ENCODE measurements at regions not wholly inside any gene's neighbourhood (a gene's known extent, or its start where the extent isn't known, plus 50 kb on each side); places are given as distances from the start of the nearest gene placed in this dataset.
"Not testable (repeated sequence)": the region's sequence is repeated elsewhere in the genome, so short reads cannot be mapped to it uniquely, and the experiment has no call there.

DNA sequence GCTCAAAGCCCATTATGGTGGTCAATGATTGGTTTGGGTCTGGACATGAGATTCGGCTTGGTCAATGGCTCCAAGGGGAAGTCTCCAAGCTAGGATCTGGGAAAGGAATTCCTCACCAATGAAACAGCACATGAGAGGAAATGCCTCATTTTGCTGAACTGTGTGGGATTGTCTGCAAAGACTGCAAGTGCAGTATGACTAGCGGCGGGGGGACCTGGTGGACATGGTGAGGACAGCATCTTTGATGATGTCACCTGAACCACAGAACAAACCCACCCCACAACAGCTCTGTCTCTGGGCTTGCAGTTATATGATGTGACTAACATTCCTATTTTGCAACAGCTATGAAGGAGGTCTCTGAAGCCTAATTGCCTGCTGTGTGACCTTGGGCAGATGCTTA is 50.6 kb upstream of the NKD1 start:
- FAIRE-seq, result no peak
- DNase-seq (ENCODE audit: low spot score), result peak; percentile 23

DNA sequence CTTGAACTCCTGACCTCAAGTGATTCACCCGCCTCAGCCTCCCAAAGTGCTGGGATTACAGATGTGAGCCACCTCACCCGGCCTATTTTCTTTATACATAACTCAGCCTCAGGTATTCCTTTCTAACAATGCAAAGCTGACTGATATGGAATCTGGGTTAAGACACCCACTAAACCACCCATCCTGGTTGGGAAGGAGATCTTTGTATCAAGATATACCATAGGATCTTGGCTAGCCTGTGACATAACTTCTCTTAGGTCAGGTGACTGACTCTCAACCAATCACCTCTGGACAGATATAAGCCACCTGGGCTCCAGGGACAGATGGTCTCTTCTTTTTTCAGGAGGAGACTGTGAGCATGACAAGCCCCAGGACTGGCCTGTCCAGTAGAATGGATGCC is 51.2 kb upstream of the NKD1 start:
- DNase-seq (ENCODE audit: low spot score) (no peak), FAIRE-seq (no peak)

DNA sequence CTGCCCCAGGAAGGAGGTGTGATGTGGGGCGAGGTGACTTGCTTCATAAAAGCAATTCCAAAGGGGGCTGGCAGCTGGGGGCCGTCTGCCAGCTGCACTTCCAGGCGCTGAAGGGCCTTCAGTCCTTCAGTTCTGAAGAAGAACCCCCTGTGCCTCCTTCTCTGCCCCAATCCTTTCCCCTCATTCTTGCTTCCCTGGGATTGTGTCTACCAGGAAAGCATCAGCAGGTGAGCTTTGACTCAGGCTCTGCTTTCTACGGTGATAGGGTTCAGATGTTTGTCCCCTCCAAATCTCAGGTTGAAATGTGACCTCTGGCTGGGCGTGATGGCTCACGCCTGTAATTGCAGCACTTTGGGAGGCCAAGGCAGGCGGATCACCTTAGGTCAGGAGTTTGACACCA is 52.5 kb upstream of the NKD1 start:
- DNase-seq (ENCODE audit: low spot score) (no peak), FAIRE-seq (no peak)

DNA sequence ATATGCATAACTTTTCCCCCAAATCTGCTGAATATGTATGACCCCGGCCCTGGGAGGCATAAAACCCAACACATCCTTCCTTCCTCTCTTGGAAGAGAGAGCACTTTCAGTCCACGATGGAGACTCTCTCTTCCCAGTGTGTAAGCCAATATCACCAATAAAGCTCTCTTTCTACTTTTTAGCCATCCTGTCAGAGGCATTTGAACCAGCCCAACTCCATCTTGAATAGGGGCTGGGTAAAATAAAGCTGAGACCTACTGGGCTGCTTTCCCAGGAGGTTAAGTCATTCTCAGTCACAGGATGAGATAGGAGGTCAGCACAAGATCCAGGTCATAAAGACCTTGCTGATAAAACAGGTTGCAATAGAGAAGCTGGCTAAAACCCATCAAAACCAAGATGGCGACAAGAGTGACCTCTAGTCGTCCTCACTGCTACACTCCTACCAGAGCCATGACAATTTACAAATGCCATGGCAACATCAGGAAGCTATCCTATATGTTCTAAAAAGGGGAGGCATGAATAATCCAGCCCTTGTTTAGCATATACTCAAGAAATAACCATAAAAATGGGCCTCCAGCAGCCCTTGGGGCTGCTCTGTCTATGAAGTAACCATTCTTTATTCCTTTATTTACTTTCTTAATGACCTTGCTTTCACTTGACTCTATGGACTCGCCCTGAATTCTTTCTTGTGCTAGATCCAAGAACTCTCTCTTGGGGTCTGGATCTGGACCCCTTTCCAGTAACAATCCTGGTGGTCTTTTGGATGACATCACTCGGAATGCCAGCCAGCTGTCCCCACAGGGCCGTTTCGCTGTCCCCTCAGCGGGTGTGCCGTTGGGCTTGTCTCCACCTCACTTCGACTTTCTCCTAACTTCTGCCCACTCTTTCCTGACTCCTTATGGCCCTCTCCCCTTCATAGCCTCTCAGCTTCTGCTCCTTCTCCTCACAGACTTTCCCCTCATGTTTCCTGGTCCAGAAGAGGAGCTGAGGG is 53.4 kb upstream of the NKD1 start:
- no peak for DNase-seq (ENCODE audit: low spot score)
- FAIRE-seq, result no peak

DNA sequence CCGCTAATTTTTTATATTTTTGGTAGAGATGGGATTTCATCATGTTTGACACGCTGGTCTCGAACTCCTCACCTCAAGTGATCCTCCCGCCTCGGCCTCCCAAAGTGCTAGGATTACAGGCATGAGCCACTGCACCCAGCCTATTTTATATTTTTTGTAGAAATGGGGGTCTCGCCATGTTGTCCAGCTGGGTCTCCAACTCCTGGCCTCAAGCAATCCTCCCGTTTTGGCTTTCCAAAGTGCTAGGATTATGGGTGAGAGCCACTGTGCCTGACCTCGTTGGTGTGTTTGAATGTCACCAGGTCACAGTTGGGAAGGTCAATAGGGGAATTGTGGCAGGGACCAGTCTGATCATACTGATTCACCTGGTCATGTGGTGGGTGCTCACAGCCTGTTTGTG is 56.7 kb upstream of the NKD1 start:
- FAIRE-seq (no peak), DNase-seq (ENCODE audit: low spot score) (no peak)

DNA sequence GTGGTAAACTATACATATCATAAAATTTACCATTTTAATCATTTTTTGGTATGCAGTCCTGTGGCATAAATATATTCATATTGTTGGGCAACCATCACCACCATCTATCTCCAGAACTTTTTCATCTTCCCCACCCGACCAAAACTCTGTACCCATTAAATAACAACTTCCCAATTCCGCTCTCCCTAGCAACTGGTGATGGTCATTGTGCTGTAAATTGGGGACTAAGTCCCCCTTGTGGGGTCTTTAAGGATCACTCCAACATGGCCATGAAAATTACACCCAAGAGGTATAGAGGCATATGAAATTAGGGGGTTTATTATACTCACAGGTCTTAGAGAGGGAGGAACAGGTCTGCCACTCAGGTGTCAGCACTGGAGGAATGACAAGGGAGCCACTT is 57.4 kb upstream of the NKD1 start:
- DNase-seq (ENCODE audit: low spot score) (no peak), FAIRE-seq (no peak)

DNA sequence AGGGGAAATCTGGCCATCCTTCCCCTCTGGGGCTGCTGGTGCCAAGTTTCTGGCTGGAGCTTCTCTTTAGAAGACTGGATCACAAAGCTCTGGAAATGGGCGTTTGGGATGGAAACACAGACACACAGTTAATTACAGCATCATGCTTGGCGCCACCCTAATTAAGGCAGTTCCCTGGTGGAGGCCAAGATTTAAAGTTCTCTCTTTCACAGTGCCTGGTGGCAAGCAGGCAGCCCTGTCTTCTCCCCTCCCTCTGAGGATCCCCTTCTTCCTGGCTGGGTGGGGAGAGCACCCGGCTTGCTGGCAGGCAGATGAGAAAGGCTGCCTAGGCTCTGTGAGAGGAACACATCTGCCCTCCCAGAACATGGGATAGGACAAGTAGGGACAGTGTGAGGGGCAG is 59.0 kb upstream of the NKD1 start:
- DNase-seq (ENCODE audit: low spot score) (no peak), FAIRE-seq (no peak)

DNA sequence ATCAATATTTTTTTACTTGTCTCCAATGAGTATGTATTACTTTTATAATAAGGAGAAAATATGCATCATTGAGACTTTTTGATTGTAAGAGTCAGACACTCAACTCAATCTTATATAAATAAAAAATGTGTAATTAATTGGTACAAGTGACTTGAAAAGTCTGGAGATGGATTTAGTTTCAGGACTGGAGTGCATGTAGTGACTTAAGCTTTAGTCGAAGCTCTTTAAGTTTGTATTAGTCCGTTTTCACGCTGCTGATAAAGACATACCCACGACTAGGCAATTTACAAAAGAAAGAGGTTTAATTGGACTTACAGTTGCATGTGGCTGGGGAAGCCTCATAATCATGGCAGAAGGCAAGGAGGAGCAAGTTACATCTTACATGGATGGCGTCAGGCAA is 60.7 kb upstream of the NKD1 start:
- DNase-seq (ENCODE audit: low spot score), result no peak
- FAIRE-seq, result no peak

DNA sequence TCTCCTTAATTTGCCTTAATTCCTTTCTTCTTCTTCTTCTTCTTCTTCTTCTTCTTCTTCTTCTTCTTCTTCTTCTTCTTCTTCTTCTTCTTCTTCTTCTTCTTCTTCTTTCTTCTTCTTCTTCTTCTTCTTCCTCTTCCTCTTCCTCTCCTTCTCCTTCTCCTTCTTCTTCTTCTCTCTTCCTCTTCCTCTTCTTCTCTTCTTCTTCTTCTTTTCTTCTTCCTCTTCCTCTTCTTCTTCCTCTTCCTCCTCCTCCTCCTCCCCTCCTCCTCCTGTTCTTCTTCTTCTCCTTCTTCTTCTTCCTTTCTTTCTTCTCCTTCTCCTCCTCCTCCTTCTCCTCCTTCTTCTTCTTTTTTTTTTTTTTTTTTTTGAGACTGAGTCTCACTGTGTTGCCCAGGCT is 62.0 kb upstream of the NKD1 start:
- not testable (repeated sequence) for FAIRE-seq; DNase-seq (ENCODE audit: low spot score)

DNA sequence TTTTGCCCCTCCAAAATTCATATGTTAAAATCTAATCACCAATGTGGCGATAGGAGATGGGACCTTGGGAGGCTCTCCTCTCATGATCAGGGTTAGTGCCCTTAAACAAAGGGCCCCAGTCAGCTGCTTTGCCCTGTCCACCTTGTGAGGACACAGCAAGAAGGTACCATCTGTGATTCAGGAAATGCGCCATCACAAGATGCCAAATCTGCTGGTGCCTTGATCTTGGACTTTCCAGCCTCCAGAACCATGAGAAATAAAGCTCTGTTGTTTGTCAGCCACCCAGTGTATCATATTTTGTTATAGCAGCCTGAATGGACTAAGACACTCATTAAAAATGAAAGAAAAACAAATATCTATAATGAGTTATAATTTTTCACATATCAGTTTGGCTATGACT is 63.0 kb upstream of the NKD1 start:
- FAIRE-seq, result no peak

DNA sequence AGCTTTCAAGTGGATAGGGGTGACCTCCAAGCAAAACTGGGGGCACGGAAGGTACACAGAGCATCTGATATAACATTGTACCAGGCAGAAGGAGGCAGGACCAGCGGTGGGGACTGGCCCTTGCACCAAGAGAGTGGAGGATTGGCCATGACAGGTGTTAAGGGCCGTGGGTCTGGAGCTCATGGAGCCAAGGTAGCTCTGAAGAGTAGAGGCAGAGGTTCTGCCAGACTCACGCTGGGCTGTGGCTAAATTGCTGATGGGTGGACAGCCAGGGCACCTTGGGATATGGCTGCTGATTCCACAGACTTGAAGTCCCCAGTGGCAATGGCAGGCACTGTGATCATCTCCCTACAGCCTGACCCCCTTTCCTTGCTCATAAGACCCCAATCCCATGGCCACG is 65.9 kb upstream of the NKD1 start:
- FAIRE-seq (no peak), DNase-seq (ENCODE audit: low spot score) (no peak)

More for the DNA sequence above, 63.0 kb upstream of the NKD1 start:
- DNase-seq (ENCODE audit: low spot score), result no peak

DNA sequence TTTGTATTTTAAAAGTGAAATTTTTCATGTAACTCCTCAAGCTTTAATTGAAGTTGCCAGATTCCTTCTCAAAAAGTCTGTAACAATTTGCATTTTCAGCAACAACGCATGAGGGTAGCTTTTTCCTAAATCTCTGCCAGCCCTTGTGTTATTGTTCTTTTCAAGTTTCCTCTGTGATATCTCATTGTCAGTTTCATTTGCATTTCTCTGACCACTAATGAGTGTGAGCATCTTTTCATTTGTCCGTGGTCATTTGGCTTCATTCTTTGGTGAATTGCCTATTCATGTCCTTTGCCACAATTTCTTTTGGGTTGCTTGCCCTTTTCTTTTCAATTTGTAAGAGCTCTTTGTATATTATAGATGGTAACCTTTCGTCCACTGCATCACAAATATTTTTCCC is 68.0 kb upstream of the NKD1 start:
- FAIRE-seq (no peak), DNase-seq (ENCODE audit: low spot score) (no peak)

DNA sequence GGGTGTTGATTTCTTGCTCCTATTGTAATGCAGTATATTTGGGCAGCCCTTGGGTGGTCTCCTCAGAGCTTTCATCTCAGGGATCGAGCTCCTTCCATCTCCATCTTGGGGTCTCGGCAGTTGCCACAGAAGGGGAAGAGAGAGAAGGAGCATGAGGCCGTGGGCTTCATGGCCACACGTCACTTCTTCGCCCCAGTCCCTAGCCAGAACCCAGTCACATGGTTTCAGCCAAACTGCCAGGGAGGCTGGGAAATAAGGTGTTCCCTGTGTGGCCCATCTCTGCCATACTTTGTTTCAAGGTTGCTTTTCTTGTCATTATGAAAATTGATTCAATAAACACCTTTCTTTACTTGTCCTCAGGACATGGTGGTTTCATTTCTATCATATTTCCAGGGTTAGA is 68.4 kb upstream of the NKD1 start:
- DNase-seq (ENCODE audit: low spot score) (no peak), FAIRE-seq (no peak)

DNA sequence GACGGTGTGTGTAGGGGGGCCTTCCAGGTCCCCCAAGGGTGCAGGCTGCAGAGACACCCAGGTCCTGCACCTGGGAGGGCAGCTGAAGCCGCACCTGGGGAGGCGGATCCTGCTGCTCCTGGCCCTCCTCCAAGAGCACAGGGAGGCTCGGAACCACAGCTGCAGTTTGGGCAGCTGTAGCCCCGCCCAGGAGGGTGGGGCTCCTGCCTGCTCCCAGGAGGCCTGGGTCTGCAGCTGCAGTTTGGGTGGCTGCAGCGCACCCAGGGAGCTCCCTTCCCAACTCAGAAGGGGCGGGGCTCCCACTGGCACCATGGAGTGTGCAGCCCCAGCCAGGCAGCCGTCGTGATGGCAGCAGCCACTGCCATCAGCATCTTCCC is 69.4 kb upstream of the NKD1 start:
- DNase-seq (ENCODE audit: low spot score) (no peak), FAIRE-seq (no peak)

DNA sequence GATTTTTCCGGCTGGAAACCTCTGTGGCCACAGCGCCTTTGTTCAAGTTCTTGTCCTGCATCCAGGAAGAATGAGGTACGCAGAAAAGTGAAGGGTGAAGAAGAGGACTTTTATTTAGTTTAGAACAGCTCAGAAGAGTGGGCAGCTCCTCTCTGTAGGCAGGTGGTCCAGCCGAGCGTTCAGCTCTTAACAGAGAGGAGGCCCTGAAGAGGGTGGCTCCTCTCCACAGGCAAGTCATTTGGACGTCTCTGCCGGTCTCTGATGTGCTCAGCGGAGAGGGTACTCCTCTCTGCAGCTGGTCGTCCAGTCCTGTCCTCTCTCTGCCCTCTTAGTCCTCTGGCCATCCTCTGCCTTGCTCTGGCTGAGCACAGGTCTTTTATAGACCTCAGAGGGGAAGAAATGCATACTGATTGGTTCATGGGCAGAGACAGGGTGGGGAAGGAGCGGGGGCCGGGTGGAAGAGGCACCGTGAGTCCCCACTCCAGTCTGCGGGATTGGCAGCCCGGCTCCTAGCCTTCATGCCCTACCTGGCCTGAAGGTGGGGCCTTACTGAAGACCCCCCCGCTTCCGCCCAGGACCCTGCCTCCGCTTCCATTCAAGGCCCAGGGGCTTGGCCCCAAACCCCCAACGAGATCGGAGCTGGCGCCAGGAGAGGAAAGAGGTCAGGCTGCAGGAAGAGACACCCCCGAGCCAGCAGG is 70.0 kb upstream of the NKD1 start:
- FAIRE-seq, result no peak

DNA sequence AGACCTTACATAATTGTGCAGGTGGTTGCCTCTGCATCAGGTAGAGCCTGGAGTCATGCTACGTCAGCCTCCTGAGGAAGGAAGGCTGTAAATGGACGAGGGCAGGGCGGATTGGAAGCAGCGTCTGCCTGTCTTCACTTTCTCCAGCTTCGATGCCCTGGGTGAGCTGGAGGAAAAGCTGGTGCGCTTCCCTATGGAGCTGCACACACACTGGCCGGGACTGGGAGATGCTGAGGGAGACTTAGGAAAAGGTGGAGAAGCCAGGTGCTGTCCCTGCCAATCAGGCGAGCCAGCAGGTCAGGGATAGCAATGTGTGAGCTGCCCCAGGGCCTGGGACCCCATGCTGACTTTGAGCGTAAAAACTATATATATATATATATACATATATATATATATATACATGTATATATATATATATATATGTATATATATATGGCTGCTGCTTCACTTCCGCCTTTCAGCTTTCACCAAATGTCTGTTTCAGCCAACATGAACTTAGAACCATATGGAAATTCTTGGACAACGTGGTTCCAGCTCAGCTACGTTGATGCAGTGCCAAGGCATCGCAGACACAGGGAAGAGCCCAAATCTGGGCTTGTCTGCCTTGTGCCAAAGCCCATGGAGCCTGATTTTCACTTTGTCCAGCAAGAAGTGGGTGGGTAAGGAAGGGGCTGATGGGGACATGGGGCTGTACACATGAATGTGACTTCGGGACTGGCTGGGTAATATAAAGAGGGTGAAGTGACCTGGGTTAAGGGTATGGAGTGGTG is 71.5 kb upstream of the NKD1 start:
- no peak for FAIRE-seq
- no peak for DNase-seq (ENCODE audit: low spot score)

More for the DNA sequence above, 70.0 kb upstream of the NKD1 start:
- DNase-seq (ENCODE audit: low spot score), result no peak

DNA sequence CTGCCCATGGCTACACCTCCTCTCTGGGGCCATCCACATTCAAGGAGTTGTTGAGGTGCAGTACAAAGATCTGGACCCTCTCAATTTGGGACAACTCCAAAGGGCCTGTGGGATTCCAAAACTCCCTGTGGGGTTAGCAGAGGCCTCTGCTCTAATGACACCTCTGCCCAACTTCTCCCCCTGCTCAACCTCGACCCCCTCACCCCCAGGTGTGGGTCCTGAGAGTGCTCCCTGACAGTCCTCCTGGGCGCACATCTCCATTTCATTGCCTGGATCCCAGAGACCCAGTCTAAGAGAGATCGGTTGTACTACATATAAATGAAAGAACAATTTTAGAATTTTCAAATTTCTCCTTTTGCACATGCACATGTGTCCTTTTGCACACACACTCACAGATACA is 73.0 kb upstream of the NKD1 start:
- FAIRE-seq (no peak), DNase-seq (ENCODE audit: low spot score) (no peak)

DNA sequence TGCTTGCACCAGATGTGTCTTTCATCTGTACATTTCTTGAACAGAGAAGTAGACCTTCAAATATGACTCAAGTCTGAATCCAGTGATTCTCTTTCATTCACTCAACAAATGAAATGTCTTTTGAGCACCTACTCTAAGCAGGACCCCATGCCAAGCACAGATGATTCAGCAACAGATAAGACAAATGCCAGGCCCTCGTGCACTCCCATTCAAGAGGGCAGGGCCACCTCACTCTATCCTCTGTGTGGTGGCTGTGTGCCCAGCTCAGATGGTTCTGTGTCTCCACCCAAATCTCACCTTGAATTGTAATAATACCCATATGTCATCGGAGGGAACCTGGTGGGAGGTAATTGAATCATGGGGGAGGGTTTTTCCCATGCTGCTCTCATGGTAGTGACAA is 74.1 kb upstream of the NKD1 start:
- FAIRE-seq (no peak), DNase-seq (ENCODE audit: low spot score) (no peak)

DNA sequence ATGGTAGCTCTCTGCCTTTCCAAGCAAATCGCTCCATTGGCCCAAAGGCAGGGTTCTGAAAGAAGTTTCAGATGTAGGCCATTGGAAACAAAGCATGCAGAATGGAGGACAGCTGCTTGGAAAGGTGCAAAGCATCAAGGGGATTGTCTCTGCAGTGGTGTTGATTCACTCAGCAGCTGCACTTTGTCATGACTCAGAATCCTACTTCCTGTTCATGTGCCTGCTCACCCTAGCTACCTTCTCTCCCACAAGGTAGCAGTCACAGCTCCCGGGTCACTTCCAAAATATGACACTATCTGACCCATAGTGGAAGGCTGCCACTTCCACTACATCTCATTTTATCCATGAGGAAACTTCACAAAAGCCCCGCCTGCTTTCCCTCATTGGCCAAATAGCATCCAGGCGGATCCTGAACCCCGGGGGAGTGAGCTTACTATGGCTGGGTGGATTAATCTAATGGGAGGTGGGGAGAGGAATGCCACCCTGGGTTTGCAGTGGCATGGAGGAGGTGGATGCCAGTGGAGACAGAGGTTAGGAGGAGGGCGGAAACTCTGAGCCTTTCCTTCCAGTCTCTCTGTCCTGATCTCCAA is 74.7 kb upstream of the NKD1 start:
- FAIRE-seq, result no peak
- peak; percentile 13 for DNase-seq (ENCODE audit: low spot score)

DNA sequence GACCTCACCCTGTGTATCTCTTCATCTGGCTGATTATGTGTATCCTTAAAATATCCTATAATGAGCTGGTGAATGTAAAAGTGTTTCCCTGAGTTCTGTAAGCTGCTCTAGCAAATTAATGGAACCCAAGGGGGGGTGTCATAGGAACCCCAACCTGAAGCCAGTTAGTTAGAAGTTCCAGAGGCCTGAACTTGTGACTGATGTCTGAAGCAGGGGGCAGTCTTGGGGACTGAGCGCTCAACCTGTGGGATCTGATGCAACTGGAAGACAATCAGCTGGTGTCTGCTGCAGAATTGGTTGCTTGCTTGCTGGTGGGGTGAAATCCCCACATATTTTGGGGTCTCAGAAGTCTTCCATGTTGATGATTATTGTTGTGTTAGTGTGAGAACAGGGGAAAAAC is 75.7 kb upstream of the NKD1 start:
- FAIRE-seq (no peak), DNase-seq (ENCODE audit: low spot score) (no peak)

DNA sequence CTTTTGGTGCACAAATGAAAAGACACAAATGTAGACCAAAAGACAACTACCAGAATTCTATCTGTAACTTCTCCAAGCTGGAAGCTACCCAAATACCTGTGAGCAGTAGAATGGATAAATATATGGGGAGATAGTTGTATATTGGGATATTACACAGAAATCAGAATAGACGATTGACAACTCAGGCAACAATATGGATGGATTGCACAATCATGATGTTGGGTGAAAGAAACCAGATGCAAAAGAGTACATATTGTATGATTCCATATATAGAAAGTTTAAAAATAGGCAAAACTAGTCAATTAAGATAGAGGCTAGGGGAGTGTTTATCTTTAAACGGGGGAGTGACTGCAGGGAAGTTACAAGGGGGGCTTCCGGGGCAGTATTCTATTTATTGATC is 77.5 kb upstream of the NKD1 start:
- FAIRE-seq, result no peak
- no peak for DNase-seq (ENCODE audit: low spot score)
